HG03135 (cell line): ENCODE measurements at regions not wholly inside any gene's neighbourhood (a gene's known extent, or its start where the extent isn't known, plus 50 kb on each side); places are given as distances from the start of the nearest gene placed in this dataset.

ENCODE experiments used
- ATAC-seq: cut with Tn5 transposase; IDR thresholded peaks from one replicate; pipeline ENCODE4 v1.9.1; 2021; ENCODE audit warnings: mild to moderate bottlenecking, moderate library complexity; ENCODE audit not compliant: unreplicated experiment

- no peak for ATAC-seq
Measured at GRCh38 chr6:16978686-16979085, 123.2 kb upstream of the STMND1 start.

DNA sequence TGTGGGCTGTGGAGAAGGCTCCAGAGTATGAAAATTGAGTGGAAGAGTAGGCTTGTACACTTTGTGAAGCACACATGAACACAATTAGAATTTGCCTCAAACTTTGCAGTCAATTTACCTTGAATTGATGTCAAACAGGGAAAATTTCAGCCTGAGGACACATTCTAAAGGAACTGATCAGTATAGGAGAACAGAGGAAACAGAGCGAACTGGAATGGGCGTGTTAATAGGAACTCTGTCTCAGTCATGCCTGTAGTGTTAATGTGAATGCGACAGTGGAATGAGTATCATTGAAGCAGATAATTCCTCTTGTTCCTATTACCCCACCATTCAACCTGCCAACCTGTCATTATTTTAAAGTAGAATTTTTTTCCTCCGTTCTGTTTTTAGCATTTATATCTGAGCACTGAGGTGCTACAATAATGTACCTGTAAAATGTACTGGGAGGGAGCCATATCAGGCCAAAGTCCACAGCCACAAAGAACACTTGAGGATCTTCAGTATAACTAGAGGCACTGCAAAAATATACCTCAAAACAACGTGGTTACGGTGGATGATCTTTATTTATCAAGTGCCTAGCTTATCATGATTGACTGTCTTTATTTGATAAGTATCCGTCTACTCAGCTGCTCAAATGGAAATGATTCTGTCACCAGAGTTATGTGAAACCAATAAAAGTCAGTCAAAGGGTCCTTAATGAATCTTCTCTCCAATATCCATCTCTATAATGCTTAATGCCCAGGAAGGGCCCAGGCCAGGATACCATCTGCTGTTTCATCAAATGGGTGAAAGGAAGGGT lies 125.3 kb upstream of the STMND1 start:
- no peak for ATAC-seq

DNA sequence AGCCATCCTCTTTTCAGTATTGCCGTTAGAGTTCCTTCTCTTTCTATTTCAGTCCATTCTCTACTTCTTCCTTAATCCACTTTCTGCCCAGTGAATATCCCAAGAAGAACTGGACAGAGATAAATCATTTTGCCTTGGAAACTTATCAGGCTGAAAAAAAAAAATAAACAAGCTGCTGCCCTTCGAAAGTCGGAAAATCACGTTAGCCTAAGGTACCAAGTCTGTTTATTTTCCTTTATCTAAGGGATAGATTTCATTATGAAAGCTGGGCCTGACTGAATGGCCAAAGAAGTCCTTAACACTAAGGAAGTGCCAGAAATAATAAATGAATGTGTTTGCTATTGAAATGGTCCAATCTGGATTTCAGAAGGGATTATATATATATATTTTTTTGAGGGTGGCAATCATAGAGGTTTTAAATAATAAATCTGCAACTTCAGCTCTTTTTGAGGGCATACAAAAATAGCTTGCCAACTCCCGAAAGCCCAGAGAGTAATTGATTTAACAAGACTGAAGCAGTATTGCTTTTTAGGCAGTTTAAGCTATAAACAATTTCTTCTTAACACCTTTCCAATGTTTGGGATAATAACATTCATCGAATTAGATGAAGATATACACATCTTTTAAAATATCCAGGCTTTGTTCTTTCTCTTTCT lies 127.0 kb upstream of the STMND1 start:
- ATAC-seq = no peak

DNA sequence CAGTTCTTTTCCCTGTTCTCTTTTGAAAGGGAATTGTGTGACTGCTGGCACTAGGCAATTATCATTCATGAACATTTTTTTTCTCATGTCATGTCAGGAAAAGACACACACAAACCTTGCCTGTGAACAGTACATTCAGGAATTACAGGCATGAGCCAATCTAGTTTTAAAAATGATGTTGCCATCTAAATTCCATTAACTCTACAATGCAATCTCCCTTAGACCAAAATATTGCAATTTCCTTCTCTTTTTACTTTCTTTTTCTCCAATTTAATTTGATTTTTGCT lies 127.5 kb upstream of the STMND1 start:
- no peak for ATAC-seq

DNA sequence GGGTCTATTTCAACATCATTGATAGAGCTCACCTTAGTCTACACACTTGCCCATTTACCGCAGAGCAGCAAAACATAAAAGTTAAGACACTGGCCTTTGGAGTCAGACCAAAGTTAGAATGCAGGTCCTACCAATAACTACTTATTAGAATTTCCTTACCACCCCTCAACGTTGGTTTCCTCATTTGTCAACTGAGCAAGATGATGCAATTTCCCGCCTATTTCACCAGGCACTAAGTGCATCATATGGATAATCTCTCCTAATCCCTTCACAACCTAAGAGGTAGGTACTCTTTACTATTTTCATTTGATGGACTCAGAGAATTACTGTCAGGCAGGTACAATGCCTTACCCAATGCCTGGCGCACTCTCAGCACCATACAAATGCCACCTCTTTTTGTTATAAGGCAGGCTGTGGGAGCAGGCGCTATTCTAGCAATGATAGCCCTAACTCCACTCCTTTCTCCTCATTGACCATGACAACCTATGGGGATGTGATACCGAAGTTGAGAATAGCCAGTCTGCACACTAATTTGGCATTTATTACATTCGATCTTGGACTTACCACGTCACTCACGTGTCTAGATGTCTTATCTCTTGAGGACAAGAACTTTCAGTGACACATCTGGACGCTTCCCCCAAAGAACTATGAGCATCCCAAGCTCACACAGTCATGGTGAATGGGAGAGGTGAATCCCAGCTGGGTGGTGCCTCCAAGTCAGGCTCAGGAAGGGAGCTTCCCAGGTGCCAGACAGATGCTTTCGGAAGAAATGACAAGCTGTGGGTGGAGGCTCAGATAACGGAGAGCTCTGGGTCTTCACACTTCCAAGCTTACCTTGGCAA lies 128.1 kb upstream of the STMND1 start:
- ATAC-seq = no peak

- no peak for ATAC-seq
Measured at GRCh38 chr6:16973051-16973450, 128.8 kb upstream of the STMND1 start.

- ATAC-seq = no peak
Measured at GRCh38 chr6:16972535-16972934, 129.3 kb upstream of the STMND1 start.

DNA sequence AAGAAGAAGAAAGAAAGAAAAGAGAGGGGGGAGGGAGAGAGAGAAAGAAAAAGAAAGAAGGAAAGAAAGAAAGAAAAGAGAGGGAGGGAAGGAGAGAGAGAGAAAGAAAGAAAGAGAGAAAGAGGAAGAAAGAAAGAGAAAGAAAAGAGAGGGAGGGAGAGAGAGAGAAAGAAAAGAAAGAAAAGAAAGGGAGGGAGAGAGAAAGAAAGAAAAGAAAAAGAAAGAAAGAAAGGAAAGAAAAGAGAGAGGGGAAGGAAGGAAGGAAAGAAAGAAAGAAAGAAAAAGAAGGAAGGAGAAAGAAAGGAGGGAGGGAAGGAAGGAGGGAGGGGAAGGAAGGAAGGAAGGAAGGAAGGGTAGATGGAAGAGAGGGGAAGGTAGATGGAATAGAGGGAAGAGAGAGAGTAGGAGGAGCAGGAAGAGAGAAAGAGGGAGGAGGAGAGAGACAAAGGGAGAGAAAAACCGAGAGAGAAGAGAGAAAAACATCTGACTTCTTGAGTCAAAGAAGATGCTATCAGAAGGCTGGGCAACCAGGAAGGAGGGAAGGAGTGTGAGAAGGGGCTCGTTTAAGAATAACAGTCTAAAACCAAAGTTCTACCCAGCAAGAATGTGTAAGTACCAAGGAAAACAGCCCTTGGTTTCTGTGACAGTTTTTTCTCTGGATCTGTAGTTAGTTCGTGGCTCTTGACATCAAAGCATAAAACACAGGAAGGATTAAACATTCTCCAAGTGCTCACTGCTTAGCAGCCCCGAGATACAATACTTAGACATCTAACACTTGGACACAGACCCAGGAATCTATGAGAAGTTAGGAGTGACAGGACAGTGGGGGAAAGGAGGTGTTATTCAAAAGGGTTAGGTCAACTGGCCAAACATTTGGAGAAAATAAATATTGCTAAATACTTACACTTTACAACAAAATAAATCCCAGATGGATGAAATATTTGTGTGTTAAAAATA lies 131.9 kb upstream of the STMND1 start:
- no peak for ATAC-seq

DNA sequence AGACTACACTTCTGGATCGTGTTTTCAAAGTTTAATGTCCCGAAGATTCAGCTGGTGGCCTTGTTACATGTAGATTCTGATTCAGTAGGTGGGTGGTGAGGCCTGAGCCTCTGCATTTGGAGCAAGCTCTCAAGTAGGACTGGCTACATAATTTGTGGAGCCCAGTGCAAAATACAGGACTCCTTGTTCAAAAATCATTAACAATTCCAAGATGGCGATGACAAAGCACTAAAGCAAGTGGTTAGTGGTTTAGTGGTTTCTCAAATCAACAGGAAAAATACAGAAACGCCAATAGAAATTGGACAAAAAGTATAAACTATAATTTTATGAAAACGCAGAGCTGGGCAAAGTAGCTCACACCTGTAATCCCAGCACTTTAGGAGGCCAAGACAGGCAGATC lies 133.7 kb upstream of the STMND1 start:
- ATAC-seq = no peak

- no peak for ATAC-seq
Measured at GRCh38 chr6:16967470-16967817, 134.4 kb upstream of the STMND1 start.

DNA sequence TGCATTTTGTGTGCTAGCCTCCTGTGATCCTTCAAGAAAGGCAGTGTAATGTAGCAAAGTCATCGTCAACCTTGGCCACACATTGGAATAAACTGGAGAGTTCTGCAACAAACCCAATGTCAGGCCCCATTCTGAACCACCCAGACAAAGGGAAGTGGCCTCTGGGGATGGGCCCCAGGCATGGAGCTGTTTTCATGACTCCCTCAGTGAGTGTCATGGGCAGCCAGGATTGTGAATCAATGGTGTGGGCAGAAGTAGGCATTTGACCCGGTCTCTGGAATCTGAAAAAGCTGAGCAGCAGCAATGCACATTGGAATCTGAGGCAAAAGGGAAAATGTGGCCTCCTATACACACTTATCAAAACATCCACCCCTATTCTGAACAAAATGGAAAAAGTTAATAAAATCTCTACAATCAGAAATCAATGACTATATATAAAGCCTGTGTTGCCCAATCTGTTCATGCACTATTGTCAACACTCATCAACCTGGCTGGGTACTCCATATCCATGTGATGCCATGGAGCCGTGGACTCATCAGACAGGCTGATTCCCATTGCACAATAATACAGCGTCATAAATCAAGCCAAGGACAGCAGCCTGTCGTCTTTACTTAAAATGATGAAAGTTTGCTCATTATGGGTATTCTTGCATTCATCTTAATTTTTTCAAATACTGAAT lies 134.9 kb upstream of the STMND1 start:
- no peak for ATAC-seq

DNA sequence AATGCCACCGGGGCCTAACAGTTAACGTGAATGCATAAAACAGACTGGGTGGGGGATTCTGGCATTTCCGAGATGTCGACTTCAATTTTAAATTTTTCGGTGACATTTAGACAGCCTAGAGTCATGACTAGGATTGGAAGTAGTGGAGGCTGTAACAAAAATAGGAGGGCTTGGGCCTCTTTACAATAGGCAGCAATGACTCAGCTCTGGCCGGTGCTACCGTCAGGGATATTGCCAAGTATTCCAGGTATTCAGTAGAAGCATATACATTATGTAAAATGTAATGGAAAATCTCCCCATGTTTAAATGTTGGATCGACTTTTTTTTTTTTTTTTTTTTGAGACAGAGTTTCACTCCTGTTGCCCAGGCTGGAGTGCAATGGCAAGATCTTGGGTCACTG lies 136.2 kb upstream of the STMND1 start:
- no peak for ATAC-seq

DNA sequence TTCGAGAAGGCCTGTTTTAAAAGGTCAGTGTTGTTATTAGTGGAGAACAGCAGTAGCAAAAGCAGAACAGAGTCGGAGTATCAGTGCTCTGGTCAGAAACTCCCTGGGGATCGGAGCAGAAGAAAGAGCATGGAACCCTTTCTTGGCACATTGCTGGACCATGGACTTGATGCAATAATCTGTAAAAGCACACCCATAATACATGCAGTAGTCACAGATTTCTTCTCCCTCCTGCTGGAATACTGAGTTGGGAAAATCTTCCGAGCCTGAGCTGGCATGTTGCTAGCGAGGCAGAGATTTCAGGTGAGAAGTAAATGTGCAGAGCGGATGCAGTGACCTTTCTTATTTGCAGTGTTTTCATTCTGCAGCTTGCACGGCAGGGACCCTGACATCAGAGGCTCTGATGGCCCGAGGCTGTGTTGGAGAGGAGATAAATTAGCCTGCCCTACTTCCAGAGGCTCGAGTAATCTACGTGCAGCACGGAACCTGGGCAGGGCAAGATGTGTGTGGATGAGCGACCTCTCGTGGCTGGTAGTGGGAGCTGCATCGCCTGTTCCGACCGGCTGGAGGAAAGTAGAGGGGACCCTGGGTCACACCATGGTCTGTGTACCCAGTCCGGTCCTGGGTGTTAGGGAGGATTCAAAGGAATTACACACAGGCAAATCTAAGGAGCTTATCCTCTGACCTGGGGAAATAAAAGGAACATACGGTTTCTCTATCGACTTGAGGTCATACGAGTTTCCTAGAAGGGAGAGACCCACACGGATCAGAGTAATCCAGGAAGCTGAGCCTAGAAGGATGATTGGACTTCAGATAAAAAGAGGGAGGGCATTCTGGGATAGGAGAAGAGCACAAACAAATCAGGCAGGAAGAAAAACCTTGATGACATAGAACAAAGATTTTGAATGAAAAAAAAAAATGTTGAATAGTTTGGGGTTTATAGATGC lies 137.0 kb upstream of the STMND1 start:
- no peak for ATAC-seq

GRCh38 chr6:16961577-16961976 lies 140.3 kb upstream of the STMND1 start:
- ATAC-seq = no peak

- ATAC-seq = no peak
Measured at GRCh38 chr6:16959789-16960188, 142.1 kb upstream of the STMND1 start.

- ATAC-seq = no peak
Measured at GRCh38 chr6:16956361-16956760, 145.5 kb upstream of the STMND1 start.

- ATAC-seq = no peak
Measured at GRCh38 chr6:16955899-16956298, 146.0 kb upstream of the STMND1 start.

GRCh38 chr6:16953905-16954304 lies 147.9 kb upstream of the STMND1 start:
- ATAC-seq = no peak

DNA sequence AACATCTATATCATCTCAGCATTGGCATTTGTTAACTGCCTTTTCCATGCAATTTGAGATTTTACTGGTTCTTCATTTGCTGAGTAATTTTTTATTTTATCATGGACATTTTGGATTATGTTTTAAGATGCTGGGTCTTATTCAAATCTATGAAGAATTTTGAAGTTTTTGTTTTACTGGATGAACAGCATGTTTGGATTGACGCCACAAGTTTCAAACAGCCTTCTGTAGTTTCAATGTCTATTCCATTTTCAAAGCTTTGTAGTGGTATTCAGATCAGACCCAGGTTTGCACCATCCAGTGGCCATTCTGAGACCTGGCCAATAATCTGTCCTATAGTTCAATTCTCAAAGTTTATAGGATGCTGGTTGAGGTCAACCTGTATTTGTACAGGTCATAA lies 148.4 kb upstream of the STMND1 start:
- no peak for ATAC-seq
